Natural killer cell (primary cell): ENCODE measurements at regions not wholly inside any gene's neighbourhood (a gene's known extent, or its start where the extent isn't known, plus 50 kb on each side); places are given as distances from the start of the nearest gene placed in this dataset.
A peak's percentile ranks its signal among the peaks of the same experiment; 100 is the strongest.

Source experiments
- ATAC-seq, 3 donors: fragments of 150-1000 bp in 2 of 3; fragments of 200-7000 bp in 1 of 3; cut with Tn5 transposase; 1 replicate in 1 of 3; 2 replicates in 2 of 3; pipeline ENCODE4 v1.10.0; 2021; ENCODE audit warnings: mild to moderate bottlenecking in 2 of 3, moderate library complexity in 2 of 3
- DNase-seq, 2 donors: peaks; one replicate each; pipeline versions ENCODE4 v3.0.0 to v3.0.0-alpha.2; 2013 to 2021; ENCODE audit warnings: mixed read lengths in 1 of 2
- H3K27ac ChIP-seq: one replicate; pipeline ENCODE4 v1.5.1; 2013; ENCODE audit warnings: mild to moderate bottlenecking, low read length
- H3K27me3 ChIP-seq: one replicate; pipeline ENCODE4 v1.6.1; 2013; ENCODE audit warnings: low read length; ENCODE audit not compliant: control insufficient read depth, insufficient read depth
- H3K36me3 ChIP-seq: one replicate; pipeline ENCODE4 v1.6.1; 2013; ENCODE audit warnings: low read length; ENCODE audit not compliant: control insufficient read depth, insufficient read depth
- H3K4me1 ChIP-seq: one replicate; pipeline ENCODE4 v1.6.1; 2013; ENCODE audit warnings: low read length; ENCODE audit not compliant: control insufficient read depth, insufficient read depth
- H3K4me3 ChIP-seq: one replicate; pipeline ENCODE4 v1.5.1; 2013; ENCODE audit warnings: low read length
- H3K9me3 ChIP-seq: one replicate; pipeline ENCODE4 v1.6.1; 2013; ENCODE audit warnings: low read length; ENCODE audit not compliant: control insufficient read depth, insufficient read depth
- H3K27ac Mint-ChIP-seq, 2 donors: one replicate each; pipeline ENCODE4 v1.8.0; 2022; ENCODE audit warnings: mild to moderate bottlenecking in 2 of 2, mixed read lengths in 2 of 2, moderate library complexity in 1 of 2
- H3K27me3 Mint-ChIP-seq, 2 donors: one replicate each; pipeline ENCODE4 v1.8.0; 2022; ENCODE audit warnings: low read depth in 2 of 2, mixed read lengths in 2 of 2
- H3K36me3 Mint-ChIP-seq: one replicate; pipeline ENCODE4 v1.8.0; 2022; ENCODE audit warnings: mixed read lengths
- H3K4me1 Mint-ChIP-seq, 2 donors: one replicate each; pipeline ENCODE4 v1.8.0; 2022; ENCODE audit warnings: mixed read lengths in 2 of 2
- H3K4me3 Mint-ChIP-seq: one replicate; pipeline ENCODE4 v1.8.0; 2022; ENCODE audit warnings: mild to moderate bottlenecking, moderate library complexity, mixed read lengths
- H3K9me3 Mint-ChIP-seq, 2 donors: one replicate each; pipeline ENCODE4 v1.8.0; 2022; ENCODE audit warnings: mixed read lengths in 2 of 2
- WGBS: methylation state at CpG from one replicate; pipeline ENCODE4 v1.1.7; 2013; ENCODE audit warnings: missing lambda C conversion rate; ENCODE audit not compliant: insufficient coverage; 5-methylcytosine and 5-hydroxymethylcytosine counted together
- intact Hi-C: fragments of 100-400 bp; cut with micrococcal nuclease; formaldehyde crosslinking; loops from one replicate; pipeline ENCODE4 v1.14.2; 2022
- TF ChIP-seq, protein P1 (sequence below): fragments of 200-600 bp; IDR thresholded peaks from one replicate; pipeline ENCODE4 v1.8.0; 2022; ENCODE audit warnings: antibody characterized with exemption

DNA sequence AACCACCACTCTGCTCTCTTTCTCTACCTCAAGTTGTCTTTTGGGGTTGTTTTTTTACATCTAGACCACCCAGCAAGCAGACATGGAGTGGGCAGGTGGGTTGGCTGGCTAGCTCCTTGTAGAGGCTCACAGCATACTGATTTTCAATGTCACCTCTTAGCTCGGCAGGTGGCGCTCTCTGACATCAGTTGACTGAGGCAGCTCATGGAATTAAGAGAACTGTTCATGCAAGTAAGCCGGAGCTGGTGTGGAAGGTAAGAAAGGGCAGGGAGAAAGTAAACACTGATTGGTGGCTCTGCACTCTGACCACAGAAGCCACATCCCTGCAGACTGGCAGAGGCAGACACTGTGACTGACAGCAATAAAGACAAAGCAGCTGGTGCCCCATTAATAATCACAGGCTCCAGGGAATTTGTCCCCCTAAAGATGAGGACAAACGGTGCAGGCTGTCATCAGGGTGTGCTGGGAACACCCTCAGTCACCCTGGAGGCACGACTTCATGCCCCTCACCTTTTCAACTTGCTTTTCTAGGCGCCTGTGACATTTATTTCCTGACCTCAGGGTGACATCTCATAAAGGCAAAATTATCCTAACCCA, 226.8 kb downstream of the LMX1A start:
- Histone ChIP-seq H3K36me3 (no peaks in the 10 kb centered on the region), H3K9me3 (no peaks in the 10 kb centered on the region), H3K4me1 (no peaks in the 10 kb centered on the region), H3K27me3 (no peaks in the 10 kb centered on the region), H3K27ac (no peak overlapping the region), H3K4me3 (no peak overlapping the region)
- peaks cover 5 to 7% of the 10 kb centered on the region in 2 donors for H3K4me1 Mint-ChIP-seq
- no peaks in the 10 kb centered on the region for H3K9me3 Mint-ChIP-seq
- H3K4me3 Mint-ChIP-seq: no peak overlapping the region
- H3K27me3 Mint-ChIP-seq: peaks cover 0 to 5% of the 10 kb centered on the region in 2 donors
- DNase-seq (peak in 1 of 2 donors; percentile 5), ATAC-seq (no peak)
- intact Hi-C loops: no loop called here
- H3K36me3 Mint-ChIP-seq: no peaks in the 10 kb centered on the region
- WGBS: 17% methylated on average over 6 of the region's 6 CpGs
- TF ChIP-seq, protein P1, sequence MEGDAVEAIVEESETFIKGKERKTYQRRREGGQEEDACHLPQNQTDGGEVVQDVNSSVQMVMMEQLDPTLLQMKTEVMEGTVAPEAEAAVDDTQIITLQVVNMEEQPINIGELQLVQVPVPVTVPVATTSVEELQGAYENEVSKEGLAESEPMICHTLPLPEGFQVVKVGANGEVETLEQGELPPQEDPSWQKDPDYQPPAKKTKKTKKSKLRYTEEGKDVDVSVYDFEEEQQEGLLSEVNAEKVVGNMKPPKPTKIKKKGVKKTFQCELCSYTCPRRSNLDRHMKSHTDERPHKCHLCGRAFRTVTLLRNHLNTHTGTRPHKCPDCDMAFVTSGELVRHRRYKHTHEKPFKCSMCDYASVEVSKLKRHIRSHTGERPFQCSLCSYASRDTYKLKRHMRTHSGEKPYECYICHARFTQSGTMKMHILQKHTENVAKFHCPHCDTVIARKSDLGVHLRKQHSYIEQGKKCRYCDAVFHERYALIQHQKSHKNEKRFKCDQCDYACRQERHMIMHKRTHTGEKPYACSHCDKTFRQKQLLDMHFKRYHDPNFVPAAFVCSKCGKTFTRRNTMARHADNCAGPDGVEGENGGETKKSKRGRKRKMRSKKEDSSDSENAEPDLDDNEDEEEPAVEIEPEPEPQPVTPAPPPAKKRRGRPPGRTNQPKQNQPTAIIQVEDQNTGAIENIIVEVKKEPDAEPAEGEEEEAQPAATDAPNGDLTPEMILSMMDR: no peak
- no peak overlapping the region for H3K27ac Mint-ChIP-seq

DNA sequence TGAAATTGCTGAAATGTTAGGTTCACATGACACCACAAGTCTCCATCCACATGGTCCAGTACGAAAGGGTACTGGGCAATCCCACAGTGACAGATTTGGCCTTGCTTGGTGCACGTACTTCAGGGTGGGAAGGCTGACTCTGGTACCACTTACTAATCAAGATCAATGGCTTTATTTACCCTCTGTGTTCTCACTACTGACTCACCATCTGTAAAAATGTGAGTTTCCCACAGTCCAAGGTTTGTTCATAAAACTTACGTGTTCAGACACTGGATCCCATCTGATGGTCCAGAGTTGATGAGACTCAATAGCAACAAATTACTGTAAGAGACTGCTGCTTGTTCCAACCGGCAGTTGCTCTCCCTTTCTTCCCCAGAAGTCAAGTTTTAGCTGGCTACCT, 231.7 kb downstream of the LMX1A start:
- WGBS: 75% methylated on average over 4 of the region's 4 CpGs
- TF ChIP-seq, protein P1: no peak
- Histone ChIP-seq H3K27me3 (no peaks in the 10 kb centered on the region), H3K4me3 (no peak overlapping the region), H3K27ac (no peak overlapping the region), H3K9me3 (no peaks in the 10 kb centered on the region), H3K36me3 (no peaks in the 10 kb centered on the region), H3K4me1 (no peaks in the 10 kb centered on the region)
- no peak for ATAC-seq
- H3K27ac Mint-ChIP-seq: no peak overlapping the region
- DNase-seq: no peak
- no peak overlapping the region for H3K4me3 Mint-ChIP-seq
- H3K4me1 Mint-ChIP-seq: peaks cover 5% of the 10 kb centered on the region in 2 donors
- peaks cover 5 to 26% of the 10 kb centered on the region in 2 donors for H3K27me3 Mint-ChIP-seq
- no peaks in the 10 kb centered on the region for H3K36me3 Mint-ChIP-seq
- intact Hi-C loops: no loop called here
- H3K9me3 Mint-ChIP-seq: no peaks in the 10 kb centered on the region

DNA sequence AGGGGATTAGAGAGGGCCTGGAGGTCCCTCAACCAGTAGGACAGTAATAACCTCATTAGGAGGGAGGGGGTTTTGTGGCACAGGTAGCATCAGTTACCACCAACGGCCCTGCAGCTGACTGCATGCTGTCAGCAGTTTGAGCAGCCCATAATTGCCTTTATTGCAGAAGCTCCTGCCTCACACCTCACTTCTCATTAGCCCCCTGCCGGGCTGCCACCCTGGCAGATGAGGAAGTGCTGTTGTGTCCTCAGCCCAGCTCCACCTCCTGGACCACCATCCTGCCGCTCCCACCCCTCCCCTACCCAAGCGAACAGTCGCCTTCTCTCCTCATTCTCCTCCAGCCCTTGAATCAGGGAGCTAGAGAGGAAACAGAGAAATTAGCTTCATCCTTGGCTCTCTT, 237.4 kb downstream of the LMX1A start:
- Mint-ChIP-seq H3K27ac (no peak overlapping the region), H3K4me1 (no peaks in the 10 kb centered on the region), H3K9me3 (no peaks in the 10 kb centered on the region), H3K36me3 (no peaks in the 10 kb centered on the region), H3K4me3 (no peak overlapping the region), H3K27me3 (peaks cover 33 to 44% of the 10 kb centered on the region in 2 donors)
- DNase-seq (no peak), ATAC-seq (no peak)
- Histone ChIP-seq H3K9me3 (no peaks in the 10 kb centered on the region), H3K4me3 (no peak overlapping the region), H3K36me3 (no peaks in the 10 kb centered on the region), H3K27ac (no peak overlapping the region), H3K4me1 (no peaks in the 10 kb centered on the region), H3K27me3 (peaks cover 3% of the 10 kb centered on the region)
- TF ChIP-seq, protein P1: no peak
- 22% methylated on average over 5 of the region's 5 CpGs for WGBS
- intact Hi-C loops: no loop called here

DNA sequence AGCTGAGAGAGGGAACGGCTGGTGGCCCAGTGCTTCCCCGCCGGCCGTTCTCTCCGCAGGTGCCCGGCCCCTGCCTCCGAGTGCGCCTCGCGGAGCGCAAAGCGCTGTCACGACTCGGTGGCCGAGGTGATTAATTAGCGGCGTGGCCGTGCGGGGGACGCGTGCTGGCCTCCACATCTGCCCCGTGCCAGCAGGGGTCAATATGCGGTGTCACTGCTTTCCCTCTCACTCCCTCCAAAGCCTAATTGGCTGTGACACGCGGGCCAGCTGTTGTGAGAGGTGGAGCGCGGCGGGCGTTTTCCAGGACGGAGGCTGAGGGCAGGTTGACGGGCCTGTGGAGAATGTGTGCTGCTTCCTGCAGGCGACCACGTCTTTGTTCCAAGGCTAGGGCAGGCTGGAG, 239.0 kb downstream of the LMX1A start:
- no peak overlapping the region for H3K27ac Mint-ChIP-seq
- Histone ChIP-seq H3K36me3 (no peaks in the 10 kb centered on the region), H3K4me1 (no peaks in the 10 kb centered on the region), H3K27me3 (peaks cover 3% of the 10 kb centered on the region), H3K27ac (no peak overlapping the region), H3K9me3 (no peaks in the 10 kb centered on the region), H3K4me3 (no peak overlapping the region)
- intact Hi-C loops: no loop called here
- H3K4me1 Mint-ChIP-seq: no peaks in the 10 kb centered on the region
- peaks cover 31 to 40% of the 10 kb centered on the region in 2 donors for H3K27me3 Mint-ChIP-seq
- H3K36me3 Mint-ChIP-seq: no peaks in the 10 kb centered on the region
- 4% methylated on average over 33 of the region's 33 CpGs for WGBS
- no peaks in the 10 kb centered on the region for H3K9me3 Mint-ChIP-seq
- DNase-seq: no peak
- TF ChIP-seq, protein P1: no peak
- no peak overlapping the region for H3K4me3 Mint-ChIP-seq
- no peak for ATAC-seq
